ENCODE measurements at regions not wholly inside any gene's neighbourhood (a gene's known extent, or its start where the extent isn't known, plus 50 kb on each side); places are given as distances from the start of the nearest gene placed in this dataset.
"Not testable (repeated sequence)": the region's sequence is repeated elsewhere in the genome, so short reads cannot be mapped to it uniquely, and the experiment has no call there.

DNA sequence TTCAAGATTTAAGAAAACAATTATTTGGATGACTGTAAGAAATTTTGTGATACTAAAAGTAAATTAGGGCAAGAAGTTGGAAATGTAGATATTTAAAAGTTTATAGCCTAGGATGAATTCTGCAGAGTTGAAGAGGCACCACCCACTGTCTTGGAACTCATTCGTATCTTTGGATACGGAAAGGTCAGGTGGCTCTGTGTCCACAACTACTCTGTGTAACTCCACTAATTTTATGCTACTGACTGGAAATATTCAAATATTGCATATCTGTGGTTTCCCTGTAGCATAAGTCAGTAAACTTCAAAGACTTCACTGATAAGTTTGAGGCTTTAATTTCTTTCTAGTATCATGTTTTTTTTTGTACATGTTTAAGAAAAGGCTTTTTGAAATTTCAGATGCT is 156.9 kb upstream of the RPRM start:
- no peak for DNase-seq

DNA sequence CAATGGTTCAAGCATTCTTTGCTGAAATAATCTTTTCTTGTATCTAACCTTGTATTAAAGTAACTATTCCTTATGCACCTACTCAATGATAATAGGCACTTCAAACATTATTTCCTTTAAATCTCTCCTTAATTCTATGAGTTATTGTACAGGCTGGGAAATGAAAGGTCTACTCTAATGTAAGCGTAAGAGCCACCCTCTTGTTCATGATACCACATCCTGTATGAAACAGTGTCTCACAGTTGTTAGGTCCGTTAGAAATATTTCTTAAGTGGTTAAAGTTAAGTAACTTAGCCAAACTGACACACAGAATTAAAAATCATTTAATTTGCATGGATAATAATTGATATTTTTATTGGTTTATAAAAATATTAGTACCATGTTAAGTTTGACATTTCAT is 162.5 kb upstream of the RPRM start:
- no peak for DNase-seq

DNA sequence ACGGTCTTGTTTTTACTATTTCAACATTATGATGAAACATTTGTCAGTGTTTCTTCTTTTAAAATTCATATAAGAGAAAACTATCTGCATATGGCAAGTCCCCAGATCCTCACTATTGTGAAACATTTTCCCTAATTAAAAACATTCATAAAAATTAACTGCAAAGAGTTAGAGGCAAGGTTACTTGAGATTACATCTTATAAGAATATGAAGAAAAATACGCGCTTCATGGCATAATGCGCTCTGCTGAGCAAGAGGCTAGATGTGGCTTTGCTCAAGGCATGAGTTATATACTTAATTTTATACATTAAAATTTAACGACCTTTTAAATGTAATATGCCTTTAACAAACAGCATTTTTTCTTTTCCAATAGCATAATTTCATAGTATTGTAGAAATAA is 166.4 kb upstream of the RPRM start:
- DNase-seq = no peak

DNA sequence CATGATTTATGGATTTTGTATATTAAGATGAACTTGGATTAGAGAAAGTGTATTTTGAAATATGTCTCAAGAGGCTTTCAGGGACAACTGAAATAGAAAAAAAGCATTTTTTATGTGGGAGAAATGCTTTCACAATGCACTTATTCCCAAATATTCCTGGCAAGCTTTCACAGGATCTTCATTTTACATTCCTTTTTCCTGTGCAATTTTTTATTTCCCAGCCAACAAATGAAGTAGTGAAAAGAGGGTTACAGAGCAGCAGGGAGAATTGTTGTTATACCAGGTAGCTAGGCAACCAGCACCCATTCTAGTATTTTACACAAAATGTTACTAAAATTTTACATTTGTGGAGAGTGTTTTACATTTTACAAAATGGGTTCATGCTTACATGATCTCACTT is 167.0 kb upstream of the RPRM start:
- DNase-seq = no peak

DNA sequence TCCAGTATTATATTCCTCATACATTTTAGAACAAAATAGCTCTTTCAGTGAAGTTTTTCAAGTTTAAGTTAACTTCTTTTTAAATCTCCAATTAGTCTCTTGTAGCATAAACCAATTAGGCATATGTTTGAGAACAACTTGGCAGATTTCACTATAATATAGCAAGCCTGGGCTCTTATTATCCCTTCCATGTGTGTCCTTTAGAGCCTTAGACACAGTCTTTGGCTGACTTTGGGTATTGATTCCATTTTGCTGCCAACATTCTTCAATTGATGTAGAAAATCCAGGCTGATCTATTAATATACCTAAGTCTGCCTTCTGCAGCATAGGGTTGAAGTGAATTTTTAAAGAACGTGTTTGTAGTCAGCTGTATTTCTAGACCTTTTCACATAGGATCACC is 179.1 kb upstream of the RPRM start:
- no peak for DNase-seq

DNA sequence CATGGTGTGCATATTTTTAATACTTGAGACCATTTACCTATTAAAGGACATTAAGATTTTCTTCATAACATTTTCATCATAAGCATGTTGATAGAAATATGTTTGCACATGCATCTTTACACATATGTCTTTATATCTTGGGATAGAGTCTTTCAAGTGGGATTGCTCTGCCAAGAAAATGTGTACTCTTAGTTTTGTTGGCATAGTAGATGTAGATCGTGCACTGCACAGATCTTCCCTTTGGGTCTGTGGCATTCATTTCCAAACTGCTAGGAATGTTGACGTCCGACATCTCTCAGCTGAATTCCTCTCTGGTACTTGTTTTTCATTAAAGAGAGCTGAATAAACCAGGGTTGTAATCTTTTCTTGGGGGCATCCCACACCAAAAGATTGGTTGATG is 183.2 kb upstream of the RPRM start:
- no peak for DNase-seq

DNA sequence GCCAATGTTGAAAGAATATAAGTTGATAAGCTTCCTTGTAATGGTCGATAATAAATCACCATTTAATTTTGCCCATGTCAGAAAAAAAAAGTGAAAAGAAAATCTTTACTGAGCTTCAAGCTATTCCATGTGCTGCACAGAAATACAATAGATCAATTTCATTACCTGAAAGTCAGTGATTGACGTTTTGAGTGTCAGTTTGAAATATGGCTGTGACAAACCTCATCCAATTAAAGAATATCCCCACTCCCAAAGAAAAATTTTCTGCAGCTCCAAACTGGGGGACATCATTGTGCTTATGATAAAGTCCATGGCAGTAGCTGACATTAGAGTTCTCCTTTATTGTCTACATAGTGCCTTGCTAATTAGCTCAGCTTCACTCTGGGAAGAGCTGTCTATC is 184.8 kb upstream of the RPRM start:
- DNase-seq = no peak

DNA sequence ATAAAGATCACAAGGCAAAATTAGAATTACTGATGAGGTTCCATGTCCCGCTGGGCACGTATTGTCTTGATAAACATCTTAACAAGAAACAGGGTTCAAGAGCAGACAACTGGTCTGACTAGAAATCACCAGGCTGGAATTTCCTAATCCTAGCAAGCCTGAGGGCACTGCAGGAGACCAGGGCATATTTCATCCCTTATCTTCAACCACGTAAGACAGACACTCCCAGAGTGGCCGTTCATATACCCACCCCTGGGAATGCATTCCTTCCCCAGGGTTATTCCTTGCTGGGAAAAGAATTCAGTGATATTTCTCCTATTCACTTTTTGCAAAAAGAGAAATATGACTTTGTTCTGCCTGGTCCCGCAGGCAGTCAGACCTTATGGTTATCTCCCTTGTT is 185.4 kb upstream of the RPRM start:
- not testable (repeated sequence) for DNase-seq

DNA sequence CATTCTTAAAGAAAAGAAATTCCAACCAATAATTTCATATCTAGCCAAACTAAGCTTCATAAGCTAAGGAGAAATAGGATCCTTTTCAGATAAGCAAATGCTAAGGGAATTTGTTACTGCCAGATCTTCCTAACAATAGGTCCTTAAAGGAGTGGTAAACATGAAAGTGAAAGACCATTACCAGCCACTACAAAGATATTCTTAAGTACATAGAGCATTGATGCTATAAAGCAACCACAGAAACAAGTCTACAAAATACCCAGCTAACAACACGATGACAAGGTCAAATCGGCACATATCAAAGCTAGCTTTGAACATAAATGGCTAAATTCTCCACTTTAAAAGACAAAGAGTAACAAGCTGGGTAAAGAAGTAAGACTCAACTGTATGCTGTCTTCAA is 188.9 kb upstream of the RPRM start:
- DNase-seq = no peak

DNA sequence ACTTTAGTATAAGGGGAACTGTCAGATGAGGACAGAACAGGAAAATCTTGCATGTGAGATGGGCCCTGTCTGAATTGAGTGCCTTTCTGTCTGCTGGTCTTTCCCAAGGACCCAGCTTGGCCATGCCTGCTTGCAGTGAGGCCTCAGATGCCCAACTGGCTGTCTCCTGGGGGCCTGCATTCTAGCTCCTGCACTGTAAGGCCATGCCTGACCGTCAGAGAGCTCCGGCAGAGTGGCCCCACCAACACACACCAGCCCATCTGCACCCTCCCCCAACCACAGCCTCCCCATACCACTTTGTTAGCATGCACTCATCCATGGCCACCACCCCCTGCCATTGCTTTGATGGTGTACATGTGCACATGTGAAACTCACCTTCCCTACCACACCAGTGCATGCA is 190.4 kb upstream of the RPRM start:
- DNase-seq = no peak

DNA sequence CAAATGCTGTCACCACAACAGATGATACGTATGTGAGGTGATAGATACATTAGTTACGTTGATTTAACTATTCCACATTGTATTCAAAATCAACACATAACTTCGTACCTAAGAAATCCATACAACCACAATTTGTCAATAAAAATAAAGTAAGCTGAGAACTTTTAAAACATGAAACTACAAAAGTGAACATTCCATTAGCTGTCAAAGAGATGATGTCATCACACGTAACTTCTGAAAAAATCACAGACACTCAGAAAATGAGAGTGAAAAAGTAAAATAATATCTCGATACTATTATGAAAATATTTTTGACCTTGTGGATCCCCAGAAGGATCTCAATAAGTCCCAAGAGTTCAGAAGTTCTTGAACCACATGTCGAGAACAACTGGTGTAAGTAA is 161.6 kb upstream of the GALNT13 start:
- no peak for DNase-seq

DNA sequence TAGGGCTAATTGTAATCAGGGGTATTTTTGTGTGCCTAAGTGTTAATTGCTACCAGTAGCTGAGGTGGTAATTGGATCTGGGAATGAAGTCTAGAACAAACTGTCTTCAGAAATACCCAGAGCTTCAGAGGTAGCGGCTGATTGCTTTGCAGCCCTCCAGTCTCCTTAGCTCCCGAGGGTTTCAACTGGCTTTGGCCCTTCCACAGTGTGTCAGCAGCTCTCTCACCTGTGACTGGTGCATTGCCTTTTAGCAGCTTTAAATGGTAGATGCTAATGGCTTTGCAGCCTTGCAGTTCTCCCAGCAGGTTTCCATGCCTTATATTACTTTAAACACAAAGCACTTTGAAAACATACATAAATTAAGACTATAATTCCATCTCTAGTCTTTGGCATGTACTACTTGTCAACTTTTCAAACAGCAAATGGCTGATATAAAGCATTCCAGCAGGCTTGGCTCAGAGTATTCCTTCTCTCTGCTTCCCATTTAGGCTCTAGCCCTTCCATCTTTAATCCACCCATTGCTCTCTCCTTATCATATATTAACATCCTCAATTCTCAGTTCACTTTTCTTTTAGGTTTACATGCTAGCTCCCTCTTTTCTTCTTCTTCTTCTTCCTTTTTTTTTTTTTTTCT is 156.4 kb upstream of the GALNT13 start:
- no peak for DNase-seq

DNA sequence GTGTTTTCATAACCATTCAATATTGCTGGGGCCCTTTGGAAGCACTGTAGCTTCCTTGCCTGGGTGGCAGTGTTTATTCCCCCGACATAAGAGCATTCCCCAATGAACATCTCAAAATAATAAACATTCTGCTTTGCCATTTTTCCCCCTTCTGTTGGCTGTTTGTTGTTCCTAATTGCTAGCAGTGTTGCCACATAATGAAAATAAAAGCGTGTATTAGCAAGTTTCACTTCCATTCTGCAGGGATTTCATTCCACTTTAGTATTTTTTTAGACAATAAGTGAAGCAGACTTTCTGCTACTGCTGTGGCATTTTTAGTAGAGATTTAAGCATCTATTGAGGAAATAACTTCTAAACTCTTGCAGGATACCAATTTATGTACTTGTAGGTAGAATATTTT is 154.7 kb upstream of the GALNT13 start:
- DNase-seq = no peak

DNA sequence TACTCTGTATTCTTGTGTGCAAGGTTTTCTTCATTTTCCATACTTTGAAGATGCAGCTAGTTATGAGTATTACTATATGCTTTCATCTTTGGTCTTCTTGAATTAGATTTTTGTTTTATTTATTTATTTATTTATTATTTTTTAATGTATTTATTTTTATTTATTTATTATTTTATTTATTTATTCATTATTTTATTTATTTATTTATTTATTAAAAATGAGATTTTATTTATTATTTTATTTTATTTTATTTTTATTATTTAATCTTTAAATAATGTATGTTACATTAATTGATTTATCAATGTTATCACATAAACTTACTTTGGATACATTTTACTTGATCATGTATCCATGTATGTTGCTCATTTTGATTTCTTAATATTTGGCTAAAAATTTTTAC is 132.3 kb upstream of the GALNT13 start:
- DNase-seq = no peak

DNA sequence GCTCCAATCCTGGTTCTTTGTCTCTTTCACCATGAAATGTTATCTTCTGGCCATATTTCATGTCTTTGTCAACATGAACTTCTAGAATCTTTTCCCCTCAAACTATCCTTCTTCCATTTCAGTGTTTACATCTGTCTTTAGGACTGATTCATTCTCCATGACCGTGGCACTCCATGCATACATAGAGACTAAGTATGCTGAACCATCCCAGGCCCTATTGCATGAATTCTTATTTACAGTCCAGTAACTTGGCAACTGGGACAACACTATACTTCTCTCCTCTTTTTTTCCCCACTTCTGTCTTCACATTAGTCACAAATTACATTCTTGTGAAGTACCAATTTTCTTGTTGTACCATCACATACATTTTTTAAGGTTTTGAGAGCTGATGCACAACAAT is 109.8 kb upstream of the GALNT13 start:
- DNase-seq = no peak

DNA sequence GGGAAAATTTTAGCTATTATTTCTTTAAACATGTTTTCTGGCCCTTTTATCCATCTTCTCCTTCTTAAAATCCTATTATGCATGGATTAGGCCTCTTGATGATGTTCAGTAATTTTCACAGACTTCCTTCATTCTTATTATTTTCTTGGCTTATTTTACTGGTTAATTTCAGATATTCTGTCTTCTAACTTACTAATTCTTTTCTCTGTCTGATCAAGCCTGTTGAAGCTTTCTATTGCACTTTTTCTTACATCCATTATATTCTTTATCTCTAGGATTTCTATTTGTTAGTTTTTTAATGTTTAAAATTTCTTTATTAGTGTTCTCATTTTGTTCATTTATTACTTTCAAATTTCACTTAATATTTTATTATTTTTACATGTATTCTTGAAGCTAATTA is 105.3 kb upstream of the GALNT13 start:
- DNase-seq = no peak

DNA sequence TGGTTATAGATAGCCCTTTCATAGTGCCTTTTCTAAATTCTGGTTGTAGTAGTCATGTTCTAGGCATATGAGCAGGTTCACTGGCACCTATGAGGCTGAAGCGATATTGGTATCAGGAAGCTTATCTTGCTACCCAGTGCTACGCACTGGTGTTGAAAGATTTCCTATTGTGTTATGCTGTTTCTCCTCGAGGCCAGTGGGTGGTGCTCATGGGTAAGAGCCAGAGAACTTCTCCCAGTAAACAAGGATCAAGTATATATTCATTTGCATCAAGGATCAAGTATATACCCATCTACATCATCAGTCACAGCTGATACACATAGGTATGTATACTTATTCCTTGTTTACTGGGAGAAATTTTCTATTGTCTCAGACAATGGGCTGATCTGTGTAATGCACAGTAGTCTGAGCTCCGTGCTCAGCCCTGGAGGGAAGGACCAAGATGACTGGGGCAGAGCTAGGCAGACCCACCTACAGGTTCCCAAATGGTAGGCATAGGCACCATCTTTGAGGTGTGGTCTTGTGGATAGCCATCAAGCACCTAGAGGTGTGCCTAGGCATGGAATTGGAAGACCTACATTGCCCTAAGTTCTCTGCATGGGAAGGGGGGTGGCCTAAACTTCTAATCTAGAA is 101.2 kb upstream of the GALNT13 start:
- no peak for DNase-seq

DNA sequence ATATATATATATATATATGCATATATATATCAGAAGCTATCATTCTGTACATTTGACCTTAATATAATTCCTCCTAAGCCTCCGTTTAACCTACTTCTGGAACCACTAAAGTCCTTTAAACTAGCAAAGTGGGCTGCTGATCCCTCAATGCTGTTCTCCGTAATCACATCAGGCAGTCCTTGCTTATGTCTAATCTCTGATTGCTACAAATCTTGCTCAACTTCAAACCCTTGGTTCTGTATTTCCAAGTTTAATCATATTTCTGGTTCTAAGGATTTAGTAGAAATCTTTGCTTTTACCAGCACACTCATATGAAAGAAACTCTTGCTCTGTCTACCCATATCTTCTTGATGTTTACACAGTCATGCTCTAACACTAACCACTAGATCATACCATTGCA is 91.5 kb upstream of the GALNT13 start:
- DNase-seq = no peak

DNA sequence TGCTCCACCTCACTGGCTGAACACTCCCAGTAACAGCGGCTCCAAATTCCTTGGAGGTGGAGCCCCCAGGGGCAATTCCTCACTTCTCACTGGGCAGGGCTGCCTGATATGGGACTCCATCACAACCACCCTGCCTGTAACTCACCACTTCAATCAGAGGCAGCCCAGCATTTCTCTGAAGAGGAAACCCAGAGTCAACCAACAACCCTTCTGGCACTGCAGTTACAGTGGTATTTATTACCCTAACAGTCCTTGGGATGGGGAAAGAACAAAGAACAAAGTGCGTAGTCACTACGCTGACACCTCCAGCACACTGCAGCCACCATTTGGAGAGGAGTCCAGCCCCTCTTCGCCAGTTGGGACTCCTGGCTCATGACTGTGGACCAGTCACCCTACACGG is 85.7 kb upstream of the GALNT13 start:
- DNase-seq = no peak

DNA sequence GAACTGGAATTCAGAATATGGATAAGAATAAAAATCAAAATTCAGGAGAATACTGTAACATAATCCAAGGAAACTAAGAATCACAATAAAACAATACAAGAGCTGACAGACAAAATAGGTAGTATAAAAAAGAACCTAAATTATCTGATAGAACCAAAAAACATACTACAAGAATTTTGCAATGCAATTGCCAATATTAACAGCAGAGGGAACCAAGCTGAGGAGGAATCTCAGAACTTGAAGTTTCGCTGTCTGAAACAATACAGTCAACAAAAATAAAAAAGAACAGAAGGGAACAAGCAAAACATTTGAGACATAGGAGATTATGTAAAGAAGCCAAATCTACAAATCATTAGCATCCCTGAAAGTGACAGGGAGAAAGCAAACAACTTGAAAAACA is 84.1 kb upstream of the GALNT13 start:
- no peak for DNase-seq

DNA sequence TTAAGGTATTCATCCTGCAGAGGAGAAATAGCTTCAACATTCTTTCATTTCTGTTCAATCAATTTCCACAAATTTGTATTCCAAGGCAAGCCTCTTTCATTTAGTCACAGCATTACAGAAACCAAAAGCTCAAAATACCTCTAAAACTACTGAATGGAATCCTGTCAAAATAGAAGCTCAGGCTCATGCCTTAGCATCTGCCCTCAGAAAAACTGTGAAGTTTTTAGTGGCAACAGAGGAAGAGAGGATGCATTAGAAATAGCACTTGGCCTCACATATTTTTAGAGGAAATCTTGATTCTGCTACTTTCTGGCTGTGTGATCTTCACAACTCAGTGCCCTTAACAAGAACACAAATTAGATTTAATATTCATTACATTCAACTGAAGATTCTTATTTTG is 69.1 kb upstream of the GALNT13 start:
- DNase-seq = no peak

DNA sequence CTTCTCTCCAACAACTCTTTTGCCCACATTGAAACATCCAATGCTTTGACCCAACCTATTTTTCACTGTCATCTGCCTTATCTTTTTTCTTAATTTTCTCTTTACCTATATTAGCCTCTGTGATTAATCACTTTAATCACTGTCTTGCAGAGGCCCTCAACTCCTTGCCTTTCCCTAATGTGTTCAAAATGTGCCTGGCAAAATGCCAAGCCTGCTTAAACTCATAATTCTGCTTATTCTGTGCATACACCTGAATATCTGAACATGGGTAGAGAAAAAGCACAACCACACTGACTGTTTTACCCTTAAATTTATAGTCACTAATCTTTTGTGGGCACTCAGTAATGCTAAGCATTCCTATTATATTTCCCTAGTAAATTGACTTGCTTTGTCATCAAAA is 63.0 kb upstream of the GALNT13 start:
- no peak for DNase-seq

DNA sequence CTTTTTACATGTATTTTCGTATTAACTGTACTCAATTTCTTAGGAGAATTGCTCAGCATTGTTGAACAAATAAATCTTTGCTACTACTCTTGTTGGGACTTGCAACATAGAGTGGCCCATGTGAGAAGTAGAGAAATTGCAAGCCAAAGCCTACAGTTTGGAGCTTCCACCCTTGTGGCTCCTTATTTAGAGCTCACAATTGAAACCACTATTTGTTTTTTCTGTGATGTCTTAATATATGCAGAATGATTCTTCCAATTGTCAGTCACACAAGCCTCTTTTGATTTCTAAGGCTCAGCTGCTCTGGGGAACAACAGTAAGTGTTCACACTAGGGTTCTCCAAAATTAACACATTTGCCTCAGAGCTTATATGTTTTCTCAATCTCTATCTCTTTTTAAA is 60.2 kb upstream of the GALNT13 start:
- DNase-seq = no peak

DNA sequence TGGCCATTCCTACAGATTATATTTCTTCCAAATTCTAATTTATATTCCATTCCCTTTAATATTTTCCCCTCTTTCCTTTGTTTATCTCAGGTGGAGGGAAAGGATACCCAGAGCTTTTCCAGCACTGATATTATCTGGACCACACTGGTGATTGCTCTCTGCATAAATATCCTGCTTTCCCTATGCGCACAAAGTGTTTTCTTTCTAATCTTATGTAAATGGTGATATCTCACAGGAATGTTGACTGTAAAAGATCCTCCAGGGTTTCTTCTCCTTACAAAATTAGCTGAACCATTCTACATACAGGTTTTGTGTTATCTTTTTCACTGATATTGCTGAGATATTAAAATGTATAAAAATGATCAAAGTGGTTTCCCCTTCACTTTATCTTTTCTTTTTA is 59.1 kb upstream of the GALNT13 start:
- no peak for DNase-seq

DNA sequence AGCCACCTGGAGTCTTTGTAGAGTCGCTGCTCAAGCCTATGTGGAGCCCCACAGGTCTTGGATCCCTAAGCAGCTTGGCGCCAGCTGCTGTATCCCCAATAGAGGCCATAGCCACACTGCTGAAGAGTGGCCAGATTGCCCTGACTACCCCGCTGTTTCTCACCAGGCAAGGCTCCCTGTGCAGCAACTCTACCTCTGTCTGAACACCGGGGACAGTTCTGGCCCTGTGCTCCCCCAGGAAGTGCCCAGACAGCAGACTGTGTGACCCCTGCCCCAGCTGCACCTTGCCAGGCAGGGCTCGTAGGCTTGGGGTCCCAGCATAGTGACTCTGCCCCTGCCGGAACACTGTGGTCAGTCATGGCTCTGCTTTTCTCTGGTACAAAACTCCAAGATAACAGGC is 53.5 kb upstream of the GALNT13 start:
- no peak for DNase-seq

DNA sequence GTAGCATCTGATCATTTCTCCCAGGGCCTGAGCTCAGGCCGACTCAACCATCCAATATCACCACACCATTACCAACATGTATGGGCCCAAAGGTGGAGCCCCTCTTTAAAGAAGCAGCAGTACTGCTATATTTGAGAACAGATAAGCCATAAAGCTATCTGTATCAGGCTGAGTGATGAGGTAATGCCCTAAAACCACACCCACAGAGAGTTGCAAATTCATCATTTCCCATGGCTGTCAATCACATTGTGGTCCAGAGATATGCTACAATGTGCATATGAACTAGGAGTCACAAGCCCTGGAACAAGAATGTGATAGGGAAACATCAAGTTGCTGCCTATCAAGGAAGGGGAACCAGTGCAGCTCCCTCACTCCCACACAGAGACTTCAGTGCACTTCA is 52.6 kb upstream of the GALNT13 start:
- DNase-seq = no peak
